Suprapubic skin (tissue), 4 donors: ENCODE measurements at regions not wholly inside any gene's neighbourhood (a gene's known extent, or its start where the extent isn't known, plus 50 kb on each side); places are given as distances from the start of the nearest gene placed in this dataset.

Experiments used
- DNase-seq, 2 donors: peaks; one replicate each; pipeline ENCODE4 v3.0.0-alpha.2; 2019; ENCODE audit warnings: low spot score in 2 of 2
- H3K27ac ChIP-seq: fragments of 200-600 bp; sonication (generic); one replicate; pipeline ENCODE4 v1.5.1; 2019
- H3K27me3 ChIP-seq: fragments of 200-600 bp; sonication (generic); one replicate; pipeline ENCODE4 v1.5.1; 2019
- H3K36me3 ChIP-seq: fragments of 200-600 bp; sonication (generic); one replicate; pipeline ENCODE4 v1.5.1; 2019
- H3K4me1 ChIP-seq: fragments of 200-600 bp; sonication (generic); one replicate; pipeline ENCODE4 v1.5.1; 2019
- H3K4me3 ChIP-seq: fragments of 200-600 bp; sonication (generic); one replicate; pipeline ENCODE4 v1.5.1; 2019; ENCODE audit warnings: mild to moderate bottlenecking
- H3K9me3 ChIP-seq: fragments of 200-600 bp; sonication (generic); one replicate; pipeline ENCODE4 v1.5.1; 2019
- EP300 ChIP-seq: sonication (generic); formaldehyde crosslinking; IDR thresholded peaks from one replicate; pipeline ENCODE4 v1.6.1; 2017; ENCODE audit warnings: antibody characterized with exemption
- POLR2A ChIP-seq, 2 donors: fragments of 450-650 bp; IDR thresholded peaks; one replicate each; pipeline ENCODE4 v1.6.1; 2017; ENCODE audit warnings: antibody characterized with exemption in 2 of 2, mild to moderate bottlenecking in 2 of 2, moderate library complexity in 2 of 2
- POLR2AphosphoS5 ChIP-seq, 3 donors: sonication (generic); formaldehyde crosslinking; IDR thresholded peaks; one replicate each; pipeline ENCODE4 v1.6.1; 2017; ENCODE audit warnings: antibody characterized with exemption in 3 of 3
- WGBS: methylation state at CpG from one replicate; pipeline ENCODE4 v1.1.5; 2018; 5-methylcytosine and 5-hydroxymethylcytosine counted together
- TF ChIP-seq, protein P1 (sequence below), 2 donors: fragments of 200-600 bp in 1 of 2; fragments of 450-650 bp in 1 of 2; sonication (generic) in 1 of 2; IDR thresholded peaks; one replicate each; pipeline ENCODE4 v1.5.1; 2016 to 2019; ENCODE audit warnings: antibody characterized with exemption in 2 of 2, mild to moderate bottlenecking in 1 of 2, moderate library complexity in 1 of 2

- DNase-seq = no peak
- H3K27me3 ChIP-seq = no peaks in the 10 kb centered on the region
- H3K36me3 ChIP-seq = no peaks in the 10 kb centered on the region
- H3K9me3 ChIP-seq = no peaks in the 10 kb centered on the region
- no peak overlapping the region for H3K4me3 ChIP-seq
- 72% methylated on average over 5 of the region's 5 CpGs for WGBS
- no peak for TF ChIP-seq POLR2AphosphoS5 (IDR thresholded peaks at IDR 0.05)
- no peak for TF ChIP-seq POLR2A (IDR thresholded peaks at IDR 0.05)
- TF ChIP-seq, protein P1, sequence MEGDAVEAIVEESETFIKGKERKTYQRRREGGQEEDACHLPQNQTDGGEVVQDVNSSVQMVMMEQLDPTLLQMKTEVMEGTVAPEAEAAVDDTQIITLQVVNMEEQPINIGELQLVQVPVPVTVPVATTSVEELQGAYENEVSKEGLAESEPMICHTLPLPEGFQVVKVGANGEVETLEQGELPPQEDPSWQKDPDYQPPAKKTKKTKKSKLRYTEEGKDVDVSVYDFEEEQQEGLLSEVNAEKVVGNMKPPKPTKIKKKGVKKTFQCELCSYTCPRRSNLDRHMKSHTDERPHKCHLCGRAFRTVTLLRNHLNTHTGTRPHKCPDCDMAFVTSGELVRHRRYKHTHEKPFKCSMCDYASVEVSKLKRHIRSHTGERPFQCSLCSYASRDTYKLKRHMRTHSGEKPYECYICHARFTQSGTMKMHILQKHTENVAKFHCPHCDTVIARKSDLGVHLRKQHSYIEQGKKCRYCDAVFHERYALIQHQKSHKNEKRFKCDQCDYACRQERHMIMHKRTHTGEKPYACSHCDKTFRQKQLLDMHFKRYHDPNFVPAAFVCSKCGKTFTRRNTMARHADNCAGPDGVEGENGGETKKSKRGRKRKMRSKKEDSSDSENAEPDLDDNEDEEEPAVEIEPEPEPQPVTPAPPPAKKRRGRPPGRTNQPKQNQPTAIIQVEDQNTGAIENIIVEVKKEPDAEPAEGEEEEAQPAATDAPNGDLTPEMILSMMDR (IDR thresholded peaks at IDR 0.05) = no peak
- TF ChIP-seq EP300 = no peak
- peaks cover 54% of the 10 kb centered on the region for H3K4me1 ChIP-seq
- H3K27ac ChIP-seq = no peak overlapping the region
These were observed 120.3 kb upstream of the IPO9 start for GRCh38 chr1:201708691-201709090.

DNA sequence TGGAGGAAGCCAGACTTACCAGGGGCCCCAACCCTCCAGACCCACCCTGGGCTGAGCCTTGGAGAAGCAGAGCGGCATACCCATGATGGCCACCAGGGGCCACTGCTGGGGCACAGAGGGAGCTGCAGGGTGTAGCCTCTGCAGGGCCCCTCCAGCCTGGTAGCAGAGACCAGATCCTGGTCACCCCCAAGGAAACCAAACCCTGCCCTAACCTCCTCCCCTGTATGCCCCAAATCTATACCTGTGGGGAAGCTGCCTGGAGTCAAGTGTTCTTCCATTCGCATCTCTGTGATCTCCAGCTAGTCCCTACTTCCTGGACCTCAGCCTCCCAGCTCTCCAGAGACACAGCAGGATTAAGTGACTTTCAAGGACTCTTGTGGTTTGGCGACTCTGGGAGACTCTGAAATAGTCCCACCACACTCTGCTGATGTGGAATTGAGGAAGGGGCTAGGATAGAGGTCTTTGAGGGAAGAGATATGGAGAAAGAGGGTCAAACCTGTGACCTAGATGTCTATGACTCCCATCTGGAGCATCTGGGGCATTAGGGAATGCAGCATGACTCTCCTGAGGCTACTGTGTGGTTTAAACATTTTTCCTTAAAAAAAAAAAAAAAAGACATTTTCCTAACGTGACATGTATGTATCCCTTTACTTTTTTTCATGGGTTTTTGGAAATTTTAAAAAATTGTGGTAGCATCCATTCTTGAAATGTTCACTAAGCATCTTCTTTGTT lies 119.2 kb upstream of the IPO9 start:
- peak; percentile 88 for DNase-seq
- TF ChIP-seq EP300 = no peak
- TF ChIP-seq, protein P1 (IDR thresholded peaks at IDR 0.05) = peak; percentile 83 to 94
- Histone ChIP-seq H3K27ac (no peak overlapping the region), H3K27me3 (no peaks in the 10 kb centered on the region), H3K36me3 (no peaks in the 10 kb centered on the region), H3K9me3 (no peaks in the 10 kb centered on the region), H3K4me3 (no peak overlapping the region), H3K4me1 (peaks cover 54% of the 10 kb centered on the region)
- 44% methylated on average over 3 of the region's 4 CpGs for WGBS

- TF ChIP-seq EP300 = no peak
- TF ChIP-seq POLR2A (IDR thresholded peaks at IDR 0.05) = no peak
- TF ChIP-seq, protein P1 (IDR thresholded peaks at IDR 0.05) = no peak
- no peak for TF ChIP-seq POLR2AphosphoS5 (IDR thresholded peaks at IDR 0.05)
- H3K9me3 ChIP-seq = no peaks in the 10 kb centered on the region
- no peaks in the 10 kb centered on the region for H3K36me3 ChIP-seq
- H3K27me3 ChIP-seq = no peaks in the 10 kb centered on the region
- H3K4me1 ChIP-seq = peaks cover 65% of the 10 kb centered on the region
- DNase-seq = peak in 1 of 2 donors; percentile 79
- H3K4me3 ChIP-seq = no peak overlapping the region
- peak overlapping the region; percentile 88 for H3K27ac ChIP-seq
- WGBS = 30% methylated on average over 8 of the region's 8 CpGs
These were observed 118.0 kb upstream of the IPO9 start for GRCh38 chr1:201710632-201711597.

- Histone ChIP-seq H3K36me3 (no peaks in the 10 kb centered on the region), H3K27me3 (no peaks in the 10 kb centered on the region), H3K27ac (peak overlapping the region; percentile 88), H3K4me1 (peaks cover 74% of the 10 kb centered on the region), H3K4me3 (no peak overlapping the region), H3K9me3 (no peaks in the 10 kb centered on the region)
- DNase-seq = peak in 1 of 2 donors; percentile 72
- TF ChIP-seq POLR2A (IDR thresholded peaks at IDR 0.05) (no peak), POLR2AphosphoS5 (IDR thresholded peaks at IDR 0.05) (no peak), EP300 (no peak)
- TF ChIP-seq, protein P1 (IDR thresholded peaks at IDR 0.05) = no peak
- WGBS = 35% methylated on average over 2 of the region's 2 CpGs
These were observed 117.1 kb upstream of the IPO9 start for GRCh38 chr1:201711811-201712210.
